Muscle of back (tissue), 3 donors: ENCODE measurements at regions not wholly inside any gene's neighbourhood (a gene's known extent, or its start where the extent isn't known, plus 50 kb on each side); places are given as distances from the start of the nearest gene placed in this dataset.
"Not testable (repeated sequence)": the region's sequence is repeated elsewhere in the genome, so short reads cannot be mapped to it uniquely, and the experiment has no call there.

ENCODE experiments used
- DNase-seq, 3 donors: peaks; one replicate each; pipeline versions ENCODE4 v3.0.0 to v3.0.0-alpha.2; 2013

DNA sequence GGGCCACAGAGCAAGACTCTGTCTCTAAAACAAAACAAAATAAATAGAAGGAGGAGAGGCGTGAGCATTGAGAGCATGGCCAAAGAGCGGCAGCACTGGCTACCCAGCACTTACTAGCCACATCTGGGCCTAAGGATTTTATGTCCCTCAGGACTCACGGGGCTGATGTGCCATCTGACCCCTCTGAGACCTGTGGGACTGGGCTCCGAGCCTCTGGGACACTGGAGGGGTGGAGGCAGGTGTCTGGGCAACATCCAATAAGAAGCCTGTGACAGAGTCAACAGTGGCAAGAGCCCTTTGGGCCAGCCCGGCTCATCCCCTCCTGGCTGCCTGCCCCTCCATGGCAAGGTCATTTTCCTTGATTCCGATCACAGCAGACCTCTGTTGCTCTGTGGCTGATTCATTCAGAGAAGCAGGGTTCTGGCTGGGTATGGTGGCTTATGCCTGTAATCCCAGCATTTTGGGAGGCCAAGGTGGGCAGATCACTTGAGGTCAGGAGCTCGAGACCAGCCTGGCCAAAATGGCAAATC lies 60.7 kb downstream of the RRM2 start:
- no peak for DNase-seq

DNA sequence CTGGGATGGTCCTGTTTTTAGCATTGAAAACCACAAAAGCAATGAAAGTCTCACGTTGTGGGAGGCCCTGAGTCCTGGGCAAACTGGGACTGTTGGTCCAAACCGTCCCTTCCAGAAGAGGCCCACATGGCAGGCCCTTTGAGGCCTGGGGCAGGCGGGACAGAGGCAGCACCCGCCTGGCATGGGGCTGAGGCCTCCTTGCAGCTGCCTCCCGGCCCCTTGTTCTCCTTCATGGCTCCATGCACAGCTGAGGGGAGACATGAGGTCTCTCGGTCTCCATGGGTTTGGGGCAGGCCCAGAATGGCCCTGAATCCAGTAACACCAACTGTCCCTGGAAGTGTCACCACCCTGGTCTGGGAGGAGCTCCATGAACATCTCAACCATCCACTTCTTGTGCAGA lies 61.9 kb downstream of the RRM2 start:
- no peak for DNase-seq

DNA sequence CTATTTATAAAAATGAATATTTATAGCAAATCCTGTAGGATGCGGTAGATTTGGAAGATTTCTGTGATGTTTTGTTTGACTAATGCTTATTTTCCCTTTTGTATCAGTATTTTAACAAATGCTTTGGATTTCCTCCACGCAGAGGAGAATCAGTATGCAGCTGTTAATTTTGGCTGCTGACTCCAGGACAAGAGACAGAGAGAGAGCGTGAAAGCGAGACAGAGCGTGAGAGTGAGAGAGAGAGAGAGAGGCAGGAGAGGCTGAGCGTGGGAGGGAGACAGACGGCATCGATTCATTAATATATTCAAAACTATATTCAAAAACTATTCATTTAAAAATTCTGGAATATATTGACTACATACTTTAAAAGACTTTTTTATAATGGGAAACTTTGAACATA lies 62.5 kb downstream of the RRM2 start:
- peak; percentile 47 to 79 (median 54) for DNase-seq

DNA sequence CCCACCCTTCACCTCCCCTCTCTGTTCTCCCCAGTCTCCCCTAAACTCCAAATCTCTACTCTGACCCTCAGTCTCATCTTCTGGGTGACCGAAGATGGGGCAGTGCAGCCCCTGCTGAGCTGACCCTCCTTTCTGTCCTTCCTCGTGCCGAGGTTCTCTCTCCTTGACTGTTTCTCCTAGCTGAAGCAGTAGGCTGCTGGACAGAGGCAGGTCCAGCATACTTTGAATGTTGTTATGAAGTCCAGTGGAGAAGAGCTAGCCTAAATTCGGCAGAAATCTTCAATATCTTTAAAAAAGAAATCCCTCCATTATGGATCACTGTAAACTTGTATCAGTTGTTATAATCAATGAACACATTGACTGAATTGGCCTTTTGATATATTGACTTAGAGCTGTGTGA lies 63.2 kb downstream of the RRM2 start:
- DNase-seq, result no peak

DNA sequence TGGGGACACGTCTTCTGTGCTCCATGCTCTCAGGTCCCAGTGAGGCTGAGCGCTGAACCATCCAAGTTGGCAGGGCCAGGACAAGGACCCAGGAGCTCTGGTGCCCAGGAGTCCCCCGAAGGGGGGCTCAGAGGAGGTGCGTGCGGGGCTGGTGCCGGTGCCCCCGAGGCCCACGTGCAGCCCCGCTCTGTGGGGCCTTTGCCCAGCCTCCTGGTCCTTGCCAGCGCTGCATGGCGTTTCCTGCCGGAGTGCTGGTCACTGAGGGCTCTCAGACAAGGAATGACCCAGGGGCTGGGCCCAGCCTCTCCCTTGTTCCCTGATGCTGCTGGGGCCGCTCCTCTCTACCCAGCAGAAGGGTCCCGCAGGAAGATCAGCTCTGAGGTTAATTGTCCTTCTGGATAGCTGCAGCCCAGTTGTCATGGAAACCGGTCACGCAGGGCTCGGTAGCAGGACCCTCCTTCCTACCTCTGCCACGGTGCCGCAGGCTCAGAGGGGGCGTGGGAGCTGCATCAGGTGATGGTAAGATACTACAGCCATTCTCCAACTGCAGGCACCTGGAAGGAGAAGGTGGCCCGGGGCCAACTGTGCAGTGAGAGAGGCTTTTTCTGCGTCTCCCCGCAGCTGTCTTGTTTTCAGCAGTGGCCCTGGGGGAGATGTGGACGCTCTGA lies 64.5 kb downstream of the RRM2 start:
- no peak for DNase-seq

DNA sequence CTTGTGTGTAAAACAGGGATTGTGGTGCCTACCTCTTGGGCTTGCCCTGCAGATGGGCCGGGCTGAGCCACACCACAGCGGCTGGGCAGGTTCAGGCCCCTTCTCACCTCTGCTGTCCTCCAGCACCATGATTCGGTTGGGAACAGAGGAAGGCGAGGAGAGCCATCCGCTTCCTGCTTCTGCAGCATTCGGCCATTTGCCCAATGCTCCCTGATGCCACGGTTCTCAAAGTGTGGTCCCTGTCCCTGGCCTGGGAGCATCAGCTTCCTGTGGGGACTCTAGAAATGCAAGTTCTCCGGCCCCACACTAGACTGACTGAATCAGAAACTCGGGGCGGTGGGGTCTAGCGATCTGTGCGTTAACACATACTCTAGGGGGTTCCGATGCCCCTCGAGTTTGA lies 65.1 kb downstream of the RRM2 start:
- DNase-seq, result no peak

DNA sequence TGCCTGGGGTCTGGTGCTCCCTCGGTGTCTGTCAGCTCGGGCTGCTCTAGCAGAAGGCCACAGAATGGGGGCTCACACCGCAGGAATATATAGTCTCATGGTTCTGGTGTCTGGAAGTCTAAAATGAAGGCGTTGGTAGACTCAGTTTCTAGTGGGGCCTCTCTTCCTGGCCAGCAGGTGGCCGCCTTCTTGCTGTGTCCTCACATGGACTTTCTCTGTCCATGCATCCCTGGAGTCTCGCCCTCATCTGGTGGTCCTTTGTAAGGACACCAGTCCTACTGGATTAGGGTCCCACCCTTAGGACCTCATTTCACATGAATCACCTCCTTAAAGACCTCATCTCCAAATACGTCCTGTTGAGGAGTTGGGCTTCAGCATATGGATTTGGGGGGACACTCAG lies 65.7 kb downstream of the RRM2 start:
- DNase-seq, result no peak

DNA sequence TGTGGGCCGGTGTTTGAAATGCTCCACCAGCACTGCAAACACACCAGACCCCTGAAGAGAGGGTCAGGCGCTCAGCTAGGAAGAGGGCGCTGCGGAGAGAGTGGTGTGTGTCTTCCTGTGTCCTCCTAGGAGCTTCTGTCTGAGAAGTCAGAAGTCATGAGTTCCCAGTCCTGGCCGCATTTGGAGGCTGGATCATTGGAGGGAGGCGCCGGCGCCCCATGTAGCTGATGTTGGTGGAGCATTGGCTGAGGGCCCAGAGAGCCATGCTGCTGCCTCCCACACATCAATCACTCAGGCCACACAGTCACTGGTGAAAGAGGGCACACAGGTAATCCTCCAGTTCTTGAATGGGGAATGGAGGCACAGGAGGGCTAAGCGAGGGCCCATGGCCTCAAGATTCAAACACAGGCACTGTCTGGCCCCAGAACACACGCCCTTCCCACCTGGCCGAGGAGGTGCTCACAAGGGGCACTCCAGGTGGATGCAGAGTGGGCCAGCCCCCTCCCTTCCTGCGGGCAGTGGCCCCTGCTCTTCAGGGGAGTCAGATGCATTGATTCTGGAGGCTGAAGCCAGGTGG lies 66.3 kb downstream of the RRM2 start:
- DNase-seq, result no peak

DNA sequence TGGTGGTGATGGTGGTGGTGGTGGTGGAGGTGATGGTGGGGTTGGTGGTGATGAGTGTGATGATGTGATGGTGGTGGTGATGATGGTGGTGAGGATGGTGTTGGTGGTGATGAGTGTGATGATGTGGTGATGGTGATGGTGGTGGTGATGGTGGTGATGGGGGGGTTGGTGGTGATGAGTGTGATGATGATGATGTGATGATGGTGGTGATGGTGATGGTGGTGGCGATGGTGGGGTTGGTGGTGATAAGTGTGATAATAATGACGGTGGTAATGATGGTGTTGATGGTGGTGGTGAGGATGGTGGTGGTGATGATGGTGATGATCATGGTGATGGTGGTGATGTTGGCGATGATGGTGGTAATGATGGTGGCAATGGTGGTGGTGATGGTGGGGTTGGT lies 67.7 kb downstream of the RRM2 start:
- no peak for DNase-seq

DNA sequence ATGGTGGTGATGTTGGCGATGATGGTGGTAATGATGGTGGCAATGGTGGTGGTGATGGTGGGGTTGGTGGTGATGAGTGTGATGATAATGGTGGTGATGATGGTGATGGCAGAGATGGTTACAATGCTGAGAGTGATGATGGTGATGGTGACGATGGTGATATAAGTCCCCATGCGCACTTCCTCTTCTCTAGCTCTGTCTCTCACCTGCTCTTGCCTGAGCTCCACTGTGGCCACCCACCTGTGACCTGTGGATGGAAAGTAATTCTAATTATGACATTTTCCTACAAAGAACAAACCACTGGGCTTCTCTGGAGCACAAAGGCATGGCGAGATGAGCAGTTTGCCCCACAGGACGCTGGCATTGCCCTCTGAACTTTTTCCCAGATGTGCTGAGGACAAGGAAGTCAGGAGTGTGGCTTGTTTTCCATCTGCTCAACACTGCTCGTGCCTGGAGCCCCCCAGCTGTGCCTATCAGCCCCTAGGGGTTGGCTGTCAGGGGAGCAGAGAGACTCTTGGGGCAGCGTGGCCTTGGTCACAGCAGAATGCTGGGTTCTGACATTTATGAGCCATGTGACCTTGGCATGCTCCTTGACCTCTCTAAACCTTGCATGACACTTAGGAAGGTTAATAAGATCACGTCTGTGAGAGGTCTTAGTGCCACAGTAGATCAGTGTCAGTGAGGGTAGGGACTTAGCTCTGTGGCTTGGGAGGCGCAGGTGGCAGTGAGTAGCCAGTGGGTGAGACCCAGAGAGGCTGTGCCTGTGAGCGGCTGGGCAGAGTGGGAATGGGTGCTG lies 68.4 kb downstream of the RRM2 start:
- DNase-seq, result no peak

DNA sequence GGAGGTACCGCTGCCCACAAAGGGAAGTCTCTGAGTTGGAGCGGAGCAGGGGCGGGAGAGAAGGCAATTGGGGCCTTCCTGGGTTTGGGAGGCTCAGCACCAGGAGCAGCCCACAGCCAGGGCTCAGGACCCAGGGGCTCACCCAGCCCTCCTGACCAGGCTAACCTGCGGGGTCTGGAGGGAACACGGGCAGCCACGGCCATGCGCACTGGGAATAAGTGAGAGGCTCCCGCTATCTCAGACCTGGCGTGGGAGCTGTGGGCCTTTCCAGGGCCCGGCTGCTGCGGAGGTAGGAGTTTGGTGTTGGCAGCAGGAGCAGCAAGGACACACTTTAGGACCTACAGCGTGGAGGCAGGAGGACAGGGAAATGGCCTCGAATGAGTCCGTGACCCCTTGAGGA lies 69.0 kb downstream of the RRM2 start:
- no peak for DNase-seq

DNA sequence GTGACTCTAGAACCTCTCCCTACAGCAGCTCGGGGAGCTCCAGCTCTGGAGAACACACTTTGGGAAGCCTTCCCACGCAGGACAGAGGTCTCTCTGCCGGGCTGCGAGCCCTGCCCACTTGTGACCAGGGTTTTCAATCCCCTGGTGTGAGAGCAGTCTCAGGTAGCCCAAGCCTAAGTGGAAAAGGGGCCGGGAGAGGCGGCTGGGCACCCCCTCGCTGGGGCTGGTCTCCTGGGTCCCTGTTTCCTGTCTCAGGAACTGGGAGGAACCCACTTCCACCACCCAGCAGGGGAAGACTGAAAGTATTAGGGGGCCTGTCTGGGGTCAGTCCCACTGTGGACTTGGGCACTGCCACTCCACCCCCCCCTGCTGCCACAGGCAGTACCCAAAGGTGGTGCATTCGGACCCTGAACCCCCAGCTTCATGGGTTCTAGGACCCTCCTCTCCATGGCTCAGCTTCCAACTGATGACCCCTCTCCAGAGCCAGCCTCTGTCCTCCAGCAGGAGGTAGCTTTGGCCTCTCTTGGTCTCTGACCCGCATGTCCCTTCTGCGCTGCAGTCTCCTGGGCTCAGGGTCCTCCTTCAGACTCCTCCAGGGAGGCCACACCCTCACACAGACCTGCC lies 70.0 kb downstream of the RRM2 start:
- DNase-seq, result no peak

DNA sequence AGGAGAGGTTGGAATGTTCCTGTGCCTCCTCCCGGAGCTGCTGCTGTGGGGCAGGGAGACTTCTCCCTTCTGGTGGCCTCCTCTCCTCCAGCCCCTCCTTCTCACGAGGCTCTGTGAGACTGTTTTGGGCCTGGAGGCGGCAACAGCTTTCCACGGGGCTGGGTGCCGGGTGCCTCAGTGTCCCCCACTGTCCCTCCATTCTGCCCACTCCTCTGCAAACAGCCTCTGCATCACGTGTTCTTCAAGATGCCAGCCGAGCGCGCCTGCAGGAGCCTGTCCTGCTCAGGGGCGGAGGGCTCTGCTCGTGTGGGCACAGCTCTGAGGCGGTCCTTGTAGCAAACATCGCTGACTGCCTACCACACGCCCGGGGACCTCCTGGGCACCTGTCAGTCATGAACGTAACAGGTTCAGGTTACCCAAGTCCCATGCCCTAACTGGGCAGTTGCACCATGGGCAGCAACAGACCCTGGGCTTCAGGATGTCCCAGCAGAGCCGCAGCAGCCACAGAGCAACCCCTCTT lies 70.8 kb downstream of the RRM2 start:
- DNase-seq, result no peak

DNA sequence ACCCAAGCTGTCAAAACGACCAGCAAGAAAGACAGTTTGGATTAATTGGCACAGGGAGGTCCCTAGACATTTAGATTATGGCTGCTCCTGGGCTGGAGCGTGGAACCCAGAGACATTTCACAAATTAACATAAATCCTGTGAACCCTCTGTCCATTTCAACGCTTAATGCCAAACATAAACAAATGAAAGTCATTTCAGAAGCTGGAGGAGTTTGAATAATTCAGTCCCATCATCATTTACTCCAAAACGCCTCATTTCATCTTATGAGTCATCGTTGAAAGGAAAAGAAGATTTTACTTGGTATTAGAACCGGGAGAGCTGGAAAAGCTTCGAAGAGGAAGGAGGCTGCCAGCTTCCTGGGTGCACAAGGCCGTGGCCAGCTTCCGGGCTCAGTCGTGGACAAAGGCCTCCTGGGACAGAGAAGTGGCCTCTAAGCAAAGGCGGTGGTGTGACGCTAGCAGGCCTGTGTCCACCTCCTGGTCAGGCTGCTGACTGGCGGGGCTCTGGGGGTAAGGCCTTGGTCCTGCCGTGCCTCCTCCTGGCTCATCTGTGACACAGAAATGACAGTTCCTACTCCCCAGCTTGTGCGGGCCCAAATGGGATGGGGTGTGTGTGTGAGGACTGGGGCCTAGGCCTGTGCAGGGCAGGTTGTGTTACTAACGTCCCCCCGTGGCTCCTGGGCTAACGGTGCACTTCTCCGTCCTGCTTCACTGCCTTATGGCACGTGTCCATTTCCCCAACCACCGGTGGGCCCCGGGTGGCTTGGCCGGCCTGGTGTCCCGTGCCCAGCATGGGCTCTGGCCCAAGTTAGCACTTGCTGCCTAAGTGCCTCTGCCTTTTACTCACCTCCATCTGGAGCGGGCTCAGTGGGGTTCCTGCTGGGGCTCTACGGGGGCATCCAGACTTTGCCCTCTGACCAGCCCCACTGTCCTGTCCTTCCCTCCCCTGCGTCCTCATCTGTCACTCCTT lies 71.6 kb downstream of the RRM2 start:
- no peak for DNase-seq

DNA sequence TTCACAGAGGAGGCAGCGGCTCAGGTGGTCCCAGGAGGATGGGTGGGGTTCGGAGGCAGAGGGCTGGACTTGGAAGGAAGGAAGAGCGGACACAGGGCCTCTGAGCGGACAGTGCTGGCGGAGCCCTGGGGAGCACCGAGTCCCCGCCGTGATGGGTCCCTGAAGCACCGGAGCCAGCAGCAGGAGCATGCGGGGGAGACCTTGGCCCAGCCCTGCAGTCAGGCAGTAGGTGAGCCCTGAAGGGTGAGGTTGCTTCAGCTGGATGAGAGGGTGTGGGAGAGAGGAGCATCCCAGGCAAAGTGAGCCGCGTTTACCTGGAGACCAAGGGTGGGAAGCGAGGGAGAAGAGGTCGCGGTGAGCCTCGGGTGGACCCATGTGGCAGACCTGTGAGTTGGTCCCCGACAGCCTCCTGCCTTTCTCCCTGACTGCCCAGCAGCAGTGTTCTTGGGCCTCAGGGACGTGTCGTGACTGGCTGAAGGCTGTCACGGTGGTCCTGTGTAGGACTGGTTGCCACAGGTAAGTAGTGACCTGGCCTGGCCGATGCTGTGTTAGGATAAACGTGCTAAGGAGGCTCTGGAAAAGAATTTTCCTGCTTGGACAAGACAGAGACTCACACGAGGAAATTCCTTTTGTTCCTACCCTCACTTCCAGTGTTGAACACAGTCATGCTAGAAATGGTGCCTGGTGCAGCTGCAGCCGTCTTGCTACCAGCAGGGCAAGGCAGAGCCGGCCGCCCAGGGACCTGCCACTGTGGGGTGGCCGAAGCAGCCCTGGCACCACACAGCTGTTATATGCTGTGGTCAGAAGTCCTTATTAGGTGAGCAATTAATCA lies 73.0 kb downstream of the RRM2 start:
- no peak for DNase-seq

DNA sequence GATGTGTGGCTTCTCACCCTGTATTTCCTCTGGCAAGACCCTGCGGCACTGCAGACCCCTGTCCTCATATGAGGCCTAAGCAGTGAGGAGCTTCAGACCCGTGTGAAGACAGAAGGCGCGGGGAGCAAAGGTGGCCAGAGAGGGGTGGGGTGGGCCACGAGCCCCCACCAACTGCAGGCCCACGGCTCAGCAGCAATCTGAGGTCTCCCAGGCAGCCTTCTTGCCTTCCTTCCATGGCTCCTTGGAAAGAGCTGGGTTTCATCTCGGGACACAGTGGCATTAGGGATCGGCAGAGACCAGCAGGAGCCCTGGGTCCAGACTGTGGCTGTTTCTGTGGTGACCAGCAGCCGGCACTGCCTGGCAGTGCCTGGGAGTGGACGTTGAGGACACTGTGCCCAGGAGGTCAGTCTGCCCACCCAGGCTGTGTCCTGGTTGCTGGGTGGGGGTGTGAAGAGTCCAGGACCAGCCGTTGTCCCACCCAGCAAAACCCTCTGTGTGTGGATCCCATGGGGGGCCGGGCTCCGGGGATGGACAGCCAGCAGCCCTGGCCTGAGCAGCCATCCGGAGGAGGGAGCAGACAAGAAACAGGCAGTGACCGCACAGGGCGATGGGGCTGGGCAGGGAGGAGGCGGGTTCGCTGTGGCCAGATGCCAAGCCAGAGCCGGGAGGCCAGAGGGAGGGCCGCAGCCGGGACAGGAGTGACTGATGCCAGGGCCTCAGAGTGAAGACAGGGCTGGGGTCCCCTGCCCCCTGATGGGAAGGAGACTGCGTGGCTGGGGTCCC lies 73.8 kb downstream of the RRM2 start:
- no peak for DNase-seq

DNA sequence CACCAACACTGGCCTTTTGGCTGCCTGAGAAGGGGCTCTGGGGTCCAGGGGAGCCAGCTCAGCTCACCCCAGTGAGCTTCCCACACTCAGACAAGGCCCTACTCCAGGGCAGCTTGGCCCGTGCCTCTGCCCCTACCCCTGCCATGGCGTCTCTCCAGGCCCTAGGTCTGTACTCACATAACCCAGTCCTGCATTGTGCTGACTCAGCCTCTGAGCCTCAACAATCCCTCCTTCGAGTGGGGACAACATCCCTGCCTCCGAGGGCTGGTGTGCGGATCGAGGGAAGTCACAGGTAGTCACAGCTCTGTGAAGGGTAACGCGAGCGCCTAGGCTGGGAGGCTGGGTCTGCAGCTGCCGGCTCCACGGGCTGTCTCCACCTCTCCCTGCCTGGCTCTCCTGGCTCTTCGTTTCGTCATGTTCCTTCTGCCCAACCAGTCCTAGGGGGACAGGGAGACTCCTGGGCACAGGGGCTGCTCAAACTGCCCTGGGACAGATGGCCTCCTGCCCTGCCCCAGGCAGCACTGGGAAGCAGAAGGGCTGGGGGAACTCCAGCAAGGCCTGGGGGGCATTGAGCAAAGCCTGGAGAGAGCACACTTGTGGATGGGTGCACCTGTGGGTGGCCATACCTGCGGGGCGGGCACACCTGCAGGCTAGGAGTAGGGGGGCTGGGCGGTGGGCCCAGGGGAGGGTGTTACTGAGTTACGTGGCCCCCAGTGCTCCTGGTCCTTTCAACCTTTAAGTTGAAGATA lies 74.6 kb downstream of the RRM2 start:
- no peak for DNase-seq

DNA sequence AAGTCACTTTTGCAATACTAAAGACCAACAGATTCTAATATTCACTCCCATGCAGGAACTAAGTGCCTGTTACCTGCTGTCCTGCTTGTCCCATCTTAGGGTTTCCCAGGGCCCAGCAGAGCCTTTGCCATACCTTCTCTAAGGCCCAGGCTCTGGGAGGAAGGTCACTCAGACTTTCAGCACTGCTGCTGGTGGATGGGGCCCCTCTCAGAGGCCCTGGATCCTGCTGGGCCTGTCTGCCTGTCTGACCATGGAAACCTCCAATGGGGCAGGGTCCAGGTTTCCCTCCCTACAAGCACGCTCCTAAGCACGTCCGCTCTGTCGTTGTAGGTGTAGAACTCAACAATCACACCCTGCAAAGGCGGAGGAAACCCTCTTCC lies 75.1 kb downstream of the RRM2 start:
- no peak for DNase-seq

DNA sequence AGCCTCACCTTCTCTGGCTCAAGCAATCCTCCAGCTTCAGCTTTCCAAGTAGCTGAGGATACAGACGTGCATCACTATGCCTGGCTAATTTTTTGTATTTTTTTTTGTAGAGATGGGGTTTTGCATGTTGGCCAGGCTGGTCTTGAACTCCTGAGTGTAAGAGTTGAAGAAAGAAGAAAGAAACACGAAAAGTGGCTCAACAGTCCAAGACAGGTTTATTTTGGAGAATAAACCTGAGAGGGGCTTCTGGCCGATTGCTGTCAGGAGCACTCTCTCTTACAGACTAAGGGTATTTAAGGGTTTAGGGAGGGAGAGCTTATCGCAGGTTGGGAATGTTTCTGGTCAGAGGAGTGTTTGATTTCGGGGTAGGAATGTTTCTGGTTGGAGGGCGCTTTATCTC lies 75.9 kb downstream of the RRM2 start:
- not testable (repeated sequence) for DNase-seq
